MM.1S (cell line): ENCODE measurements at regions not wholly inside any gene's neighbourhood (a gene's known extent, or its start where the extent isn't known, plus 50 kb on each side); places are given as distances from the start of the nearest gene placed in this dataset.

Experiments used
- DNase-seq: peaks from one replicate; pipeline ENCODE4 v3.0.0-alpha.2; 2015
- H2AFZ ChIP-seq: fragments of 300-600 bp; sonication (generic); 2 replicates; pipeline ENCODE4 v1.6.0; 2016; ENCODE audit warnings: antibody characterized with exemption, low read length
- H3F3A ChIP-seq: fragments of 300-600 bp; sonication (generic); 2 replicates; pipeline ENCODE4 v1.6.1; 2016; ENCODE audit warnings: mild to moderate bottlenecking, antibody characterized with exemption, low read length, moderate library complexity, mixed read lengths; ENCODE audit not compliant: insufficient read depth
- H3K27ac ChIP-seq: fragments of 300-600 bp; sonication (generic); 2 replicates; pipeline ENCODE4 v1.5.1; 2016; ENCODE audit warnings: mild to moderate bottlenecking, low read length
- H3K27me3 ChIP-seq: fragments of 300-600 bp; sonication (generic); replicated peaks from 2 replicates; pipeline ENCODE4 v1.6.0; 2016; ENCODE audit warnings: low read length; ENCODE audit not compliant: insufficient read depth
- H3K36me3 ChIP-seq: fragments of 300-600 bp; sonication (generic); replicated peaks from 2 replicates; pipeline ENCODE4 v1.6.1; 2016; ENCODE audit warnings: mild to moderate bottlenecking, low read length, mixed read lengths; ENCODE audit not compliant: insufficient read depth
- H3K4me1 ChIP-seq: fragments of 300-600 bp; sonication (generic); 2 replicates; pipeline ENCODE4 v1.6.1; 2016; ENCODE audit warnings: low read length, mixed read lengths
- H3K4me2 ChIP-seq: fragments of 300-600 bp; sonication (generic); 2 replicates; pipeline ENCODE4 v1.6.0; 2016; ENCODE audit warnings: low read depth, low read length
- H3K4me3 ChIP-seq: fragments of 300-600 bp; sonication (generic); 2 replicates; pipeline ENCODE4 v1.5.1; 2016; ENCODE audit warnings: low read length, mixed read lengths
- H3K79me2 ChIP-seq: fragments of 300-600 bp; sonication (generic); 2 replicates; pipeline ENCODE4 v1.6.1; 2016; ENCODE audit warnings: mixed run types, low read length, mixed read lengths
- H3K9ac ChIP-seq: fragments of 300-600 bp; sonication (generic); 2 replicates; pipeline ENCODE4 v1.6.1; 2016; ENCODE audit warnings: low read length, mixed read lengths
- H3K9me2 ChIP-seq: fragments of 300-600 bp; sonication (generic); replicated peaks from 2 replicates; pipeline ENCODE4 v1.6.1; 2016; ENCODE audit warnings: mild to moderate bottlenecking, low read length, mixed read lengths; ENCODE audit not compliant: insufficient read depth
- H3K9me3 ChIP-seq: fragments of 300-600 bp; sonication (generic); replicated peaks from 2 replicates; pipeline ENCODE4 v1.6.1; 2016; ENCODE audit warnings: mild to moderate bottlenecking, low read length, mixed read lengths; ENCODE audit not compliant: insufficient read depth
- H4K20me1 ChIP-seq: fragments of 300-600 bp; sonication (generic); 2 replicates; pipeline ENCODE4 v1.6.1; 2016; ENCODE audit warnings: mild to moderate bottlenecking, low read length, moderate library complexity, mixed read lengths; ENCODE audit not compliant: insufficient read depth
- CTCF ChIP-seq: fragments of 300-600 bp; sonication (generic); IDR thresholded peaks from 2 replicates; pipeline ENCODE4 v1.5.1; 2016; ENCODE audit warnings: antibody characterized with exemption, low read length, mixed read lengths
- EZH2 ChIP-seq: fragments of 300-600 bp; sonication (generic); optimal IDR thresholded peaks from 2 replicates; pipeline ENCODE3; 2017; ENCODE audit warnings: low read depth, mild to moderate bottlenecking, antibody characterized with exemption, low read length, mixed read lengths
- EZH2phosphoT487 ChIP-seq: fragments of 300-600 bp; sonication (generic); IDR thresholded peaks from 2 replicates; pipeline ENCODE4 v1.6.1; 2018; ENCODE audit warnings: antibody characterized with exemption, low read length

DNA sequence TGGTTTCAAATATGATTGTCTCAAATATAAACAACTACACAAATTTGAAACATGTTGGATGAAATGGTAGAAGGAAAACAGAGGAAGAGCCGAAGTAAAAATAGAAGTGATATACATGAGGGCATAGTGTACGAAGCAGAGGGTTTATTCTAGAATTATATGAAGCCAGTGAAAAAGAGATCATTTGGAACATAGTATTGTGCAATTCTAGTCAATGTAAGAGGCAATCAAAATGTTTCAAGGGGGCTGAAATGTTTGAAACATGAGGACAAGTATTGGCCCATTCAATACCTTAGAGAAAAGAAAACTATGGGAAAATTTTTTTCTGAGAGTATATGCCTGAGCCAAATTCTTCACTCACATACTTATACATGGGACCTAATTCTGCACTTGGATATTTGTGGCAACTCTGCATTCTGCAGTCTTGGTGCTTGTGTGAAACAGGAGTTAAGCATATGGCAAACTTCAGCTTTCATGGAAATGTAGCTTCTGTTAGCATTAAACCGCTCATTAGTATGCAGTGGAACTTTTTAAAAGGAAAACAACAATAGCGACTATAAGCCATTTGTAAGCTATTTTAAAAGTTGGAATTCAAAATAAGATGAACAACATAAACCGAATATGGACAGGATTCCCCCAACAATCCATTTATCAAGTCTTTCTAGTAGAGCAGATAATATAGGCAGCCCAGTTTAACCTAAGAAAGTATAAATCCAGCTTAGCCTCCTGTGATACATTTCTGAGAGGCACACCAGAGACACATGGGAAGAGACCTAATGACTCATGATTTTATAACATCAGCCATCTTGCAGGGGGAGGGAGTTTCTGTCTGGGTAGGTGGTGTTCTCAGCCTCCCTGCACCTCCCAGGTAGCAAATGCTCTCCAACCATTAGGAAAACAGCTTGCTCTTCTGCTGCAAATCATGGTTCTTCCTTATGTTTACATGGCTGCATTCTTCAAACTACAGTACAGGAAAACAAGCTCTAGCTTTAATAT, 197.8 kb downstream of the PAX3 start:
- no peak overlapping the region for H3K27ac ChIP-seq
- no peaks in the 10 kb centered on the region for H3K36me3 ChIP-seq
- DNase-seq, result no peak
- H3K79me2 ChIP-seq, result no peaks in the 10 kb centered on the region
- no peaks in the 10 kb centered on the region for H3F3A ChIP-seq
- no peak overlapping the region for H3K9ac ChIP-seq
- no peaks in the 10 kb centered on the region for H3K9me3 ChIP-seq
- no peak overlapping the region for H3K4me2 ChIP-seq
- no peak overlapping the region for H2AFZ ChIP-seq
- no peaks in the 10 kb centered on the region for H4K20me1 ChIP-seq
- H3K4me1 ChIP-seq, result no peaks in the 10 kb centered on the region
- TF ChIP-seq EZH2, result no peak
- no peak for TF ChIP-seq CTCF
- no peak for TF ChIP-seq EZH2phosphoT487
- no peaks in the 10 kb centered on the region for H3K9me2 ChIP-seq
- H3K4me3 ChIP-seq, result no peak overlapping the region
- no peaks in the 10 kb centered on the region for H3K27me3 ChIP-seq

DNA sequence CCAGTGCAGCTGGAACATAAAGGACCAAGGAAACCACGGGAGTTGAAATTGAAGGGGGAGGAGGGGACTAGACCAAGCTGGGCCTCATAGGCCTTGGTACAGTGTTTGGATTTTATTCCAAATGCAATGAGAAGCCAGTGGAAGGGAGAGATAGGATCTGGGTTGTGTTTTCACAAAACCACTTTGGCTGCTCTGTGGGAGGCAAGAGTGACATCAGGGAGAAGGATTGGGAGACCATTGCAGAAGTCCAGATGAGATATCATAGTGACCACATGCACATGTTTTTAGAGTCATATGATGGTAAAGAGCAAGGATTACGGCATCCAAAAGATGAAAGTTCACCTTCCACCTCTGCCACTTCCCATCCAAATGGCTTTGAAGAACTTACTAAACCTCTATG, 210.2 kb downstream of the PAX3 start:
- no peak for TF ChIP-seq CTCF
- TF ChIP-seq EZH2, result no peak
- no peak for TF ChIP-seq EZH2phosphoT487
- Histone ChIP-seq H3K9me3 (no peaks in the 10 kb centered on the region), H3K4me1 (no peaks in the 10 kb centered on the region), H3K9ac (no peak overlapping the region), H3K4me2 (no peak overlapping the region), H4K20me1 (no peaks in the 10 kb centered on the region), H3K79me2 (no peaks in the 10 kb centered on the region), H3K27me3 (no peaks in the 10 kb centered on the region), H3K36me3 (no peaks in the 10 kb centered on the region), H3K4me3 (no peak overlapping the region), H2AFZ (no peak overlapping the region), H3K9me2 (no peaks in the 10 kb centered on the region), H3F3A (no peaks in the 10 kb centered on the region), H3K27ac (no peak overlapping the region)
- DNase-seq, result no peak

GRCh38 chr2:222087998-222088397, 210.8 kb downstream of the PAX3 start:
- TF ChIP-seq CTCF (no peak), EZH2 (no peak), EZH2phosphoT487 (no peak)
- Histone ChIP-seq H3K27ac (no peak overlapping the region), H3K27me3 (no peaks in the 10 kb centered on the region), H3K79me2 (no peaks in the 10 kb centered on the region), H3K9me2 (no peaks in the 10 kb centered on the region), H3K4me2 (no peak overlapping the region), H4K20me1 (no peaks in the 10 kb centered on the region), H3K9ac (no peak overlapping the region), H3K9me3 (no peaks in the 10 kb centered on the region), H3K4me3 (no peak overlapping the region), H2AFZ (no peak overlapping the region), H3F3A (no peaks in the 10 kb centered on the region), H3K4me1 (no peaks in the 10 kb centered on the region), H3K36me3 (no peaks in the 10 kb centered on the region)
- no peak for DNase-seq
